GM19043 (cell line): ENCODE measurements at regions not wholly inside any gene's neighbourhood (a gene's known extent, or its start where the extent isn't known, plus 50 kb on each side); places are given as distances from the start of the nearest gene placed in this dataset.

Experiments
- ATAC-seq: cut with Tn5 transposase; IDR thresholded peaks from one replicate; pipeline ENCODE4 v1.9.1; 2021; ENCODE audit warnings: low read depth; ENCODE audit not compliant: unreplicated experiment

GRCh38 chr4:60089546-60090273, 1110.4 kb upstream of the ADGRL3 start:
- no peak for ATAC-seq

GRCh38 chr4:60096676-60097075, 1103.5 kb upstream of the ADGRL3 start:
- no peak for ATAC-seq

- ATAC-seq, result no peak
These were observed 1083.5 kb upstream of the ADGRL3 start for GRCh38 chr4:60116592-60116991.

GRCh38 chr4:60117726-60118323, 1082.3 kb upstream of the ADGRL3 start:
- ATAC-seq, result no peak

GRCh38 chr4:60122820-60123219, 1077.3 kb upstream of the ADGRL3 start:
- no peak for ATAC-seq

- no peak for ATAC-seq
These were observed 1071.2 kb upstream of the ADGRL3 start for GRCh38 chr4:60128888-60129287.

GRCh38 chr4:60129740-60130139, 1070.4 kb upstream of the ADGRL3 start:
- no peak for ATAC-seq

- no peak for ATAC-seq
These were observed 1066.8 kb upstream of the ADGRL3 start for GRCh38 chr4:60133375-60133774.

GRCh38 chr4:60134099-60134498, 1066.0 kb upstream of the ADGRL3 start:
- no peak for ATAC-seq

GRCh38 chr4:60155088-60155487, 1045.0 kb upstream of the ADGRL3 start:
- no peak for ATAC-seq

GRCh38 chr4:60173103-60173502, 1027.0 kb upstream of the ADGRL3 start:
- no peak for ATAC-seq

- no peak for ATAC-seq
These were observed 1026.4 kb upstream of the ADGRL3 start for GRCh38 chr4:60173718-60174117.

- ATAC-seq, result no peak
These were observed 1024.9 kb upstream of the ADGRL3 start for GRCh38 chr4:60175241-60175640.

GRCh38 chr4:60187428-60187827, 1012.7 kb upstream of the ADGRL3 start:
- no peak for ATAC-seq

GRCh38 chr4:60189286-60189685, 1010.8 kb upstream of the ADGRL3 start:
- ATAC-seq, result no peak

- no peak for ATAC-seq
These were observed 1005.9 kb upstream of the ADGRL3 start for GRCh38 chr4:60194214-60194613.

GRCh38 chr4:60195256-60195655, 1004.9 kb upstream of the ADGRL3 start:
- ATAC-seq, result no peak

- ATAC-seq, result peak; percentile 73
These were observed 999.0 kb upstream of the ADGRL3 start for GRCh38 chr4:60201052-60201673.

- no peak for ATAC-seq
These were observed 990.5 kb upstream of the ADGRL3 start for GRCh38 chr4:60209588-60209987.

- ATAC-seq, result no peak
These were observed 984.2 kb upstream of the ADGRL3 start for GRCh38 chr4:60215906-60216305.

- ATAC-seq, result no peak
These were observed 983.4 kb upstream of the ADGRL3 start for GRCh38 chr4:60216752-60217151.

GRCh38 chr4:60221866-60222265, 978.3 kb upstream of the ADGRL3 start:
- no peak for ATAC-seq
